Uterus (tissue), 3 donors: ENCODE measurements at regions not wholly inside any gene's neighbourhood (a gene's known extent, or its start where the extent isn't known, plus 50 kb on each side); places are given as distances from the start of the nearest gene placed in this dataset.

ENCODE experiments used
- DNase-seq, 2 donors: peaks; one replicate each; pipeline ENCODE4 v3.0.0-alpha.2; 2019 to 2020
- H3K27ac ChIP-seq, 2 donors: fragments of 200-600 bp; sonication (generic); 1 replicate in 1 of 2; 2 replicates in 1 of 2; pipeline ENCODE4 v1.5.1; 2016 to 2018
- H3K27me3 ChIP-seq, 2 donors: fragments of 200-600 bp; sonication (generic); one replicate each; pipeline ENCODE4 v1.5.1; 2018 to 2019; ENCODE audit warnings: control low read depth in 1 of 2
- H3K36me3 ChIP-seq, 2 donors: fragments of 200-600 bp; sonication (generic); one replicate each; pipeline ENCODE4 v1.5.1; 2019; ENCODE audit warnings: control low read depth in 1 of 2
- H3K4me1 ChIP-seq, 2 donors: fragments of 200-600 bp; sonication (generic); one replicate each; pipeline ENCODE4 v1.5.1; 2018 to 2019; ENCODE audit warnings: control low read depth in 1 of 2
- H3K4me3 ChIP-seq, 2 donors: fragments of 200-600 bp; sonication (generic); 1 replicate in 1 of 2; 2 replicates in 1 of 2; pipeline ENCODE4 v1.5.1; 2018 to 2019; ENCODE audit warnings: mild to moderate bottlenecking in 1 of 2
- H3K9me3 ChIP-seq, 2 donors: fragments of 200-600 bp; sonication (generic); one replicate each; pipeline ENCODE4 v1.5.1; 2019; ENCODE audit warnings: control low read depth in 1 of 2
- CTCF ChIP-seq, 4 experiments: fragments of 200-600 bp in 2 of 4; fragments of 450-650 bp in 2 of 4; sonication (generic) in 2 of 4; IDR thresholded peaks; one replicate each; pipeline ENCODE4 v1.5.1; 2016 to 2019; ENCODE audit warnings: antibody characterized with exemption in 4 of 4, mild to moderate bottlenecking in 2 of 4, moderate library complexity in 1 of 4
- POLR2A ChIP-seq, 2 donors: fragments of 450-650 bp; IDR thresholded peaks; one replicate each; pipeline ENCODE4 v1.6.1; 2016; ENCODE audit warnings: antibody characterized with exemption in 2 of 2, mild to moderate bottlenecking in 1 of 2, moderate library complexity in 1 of 2
- intact Hi-C: fragments of 100-400 bp; cut with DNase I; formaldehyde crosslinking; loops from one replicate; pipeline ENCODE4 v1.15.1; 2023; ENCODE audit warnings: low total_unique reads
- donor health status: DM: yes; HTN: yes; CAD: no.

GRCh38 chr2:77602771-77603170 lies 80.6 kb upstream of the LRRTM4 start:
- intact Hi-C loops = no loop called here
- Histone ChIP-seq H3K4me1 (no peaks in the 10 kb centered on the region), H3K9me3 (no peaks in the 10 kb centered on the region), H3K36me3 (no peaks in the 10 kb centered on the region), H3K27ac (no peak overlapping the region), H3K4me3 (no peak overlapping the region), H3K27me3 (no peaks in the 10 kb centered on the region)
- no peak for TF ChIP-seq POLR2A (IDR thresholded peaks at IDR 0.05)
- TF ChIP-seq CTCF (IDR thresholded peaks at IDR 0.05) = no peak
- DNase-seq = no peak

GRCh38 chr2:77604953-77605929 lies 83.1 kb upstream of the LRRTM4 start:
- intact Hi-C loops = no loop called here
- H3K4me3 ChIP-seq = no peak overlapping the region
- no peaks in the 10 kb centered on the region for H3K36me3 ChIP-seq
- H3K9me3 ChIP-seq = no peaks in the 10 kb centered on the region
- no peaks in the 10 kb centered on the region for H3K27me3 ChIP-seq
- no peak overlapping the region for H3K27ac ChIP-seq
- H3K4me1 ChIP-seq = no peaks in the 10 kb centered on the region
- TF ChIP-seq CTCF (IDR thresholded peaks at IDR 0.05) = no peak
- TF ChIP-seq POLR2A (IDR thresholded peaks at IDR 0.05) = no peak
- no peak for DNase-seq

- TF ChIP-seq POLR2A (IDR thresholded peaks at IDR 0.05) (no peak), CTCF (IDR thresholded peaks at IDR 0.05) (no peak)
These were observed 86.3 kb upstream of the LRRTM4 start for GRCh38 chr2:77608510-77608909.

GRCh38 chr2:77629539-77629938 lies 107.4 kb upstream of the LRRTM4 start:
- H3K4me3 ChIP-seq = no peak overlapping the region
- no peaks in the 10 kb centered on the region for H3K27me3 ChIP-seq
- intact Hi-C loops = no loop called here
- DNase-seq = no peak
- H3K4me1 ChIP-seq = no peaks in the 10 kb centered on the region
- no peak for TF ChIP-seq CTCF (IDR thresholded peaks at IDR 0.05)
- no peak for TF ChIP-seq POLR2A (IDR thresholded peaks at IDR 0.05)
- H3K36me3 ChIP-seq = no peaks in the 10 kb centered on the region
- H3K27ac ChIP-seq = no peak overlapping the region
- no peaks in the 10 kb centered on the region for H3K9me3 ChIP-seq

More at GRCh38 chr2:77608510-77608909, 86.3 kb upstream of the LRRTM4 start:
- Histone ChIP-seq H3K9me3 (no peaks in the 10 kb centered on the region), H3K36me3 (no peaks in the 10 kb centered on the region), H3K27me3 (no peaks in the 10 kb centered on the region), H3K27ac (no peak overlapping the region), H3K4me3 (no peak overlapping the region), H3K4me1 (no peaks in the 10 kb centered on the region)
- intact Hi-C loops = no loop called here
- no peak for DNase-seq

- no peak overlapping the region for H3K27ac ChIP-seq
- no peak overlapping the region for H3K4me3 ChIP-seq
- H3K36me3 ChIP-seq = no peaks in the 10 kb centered on the region
- H3K27me3 ChIP-seq = no peaks in the 10 kb centered on the region
- intact Hi-C loops = no loop called here
- no peak for DNase-seq
- TF ChIP-seq POLR2A (IDR thresholded peaks at IDR 0.05) (no peak), CTCF (IDR thresholded peaks at IDR 0.05) (no peak)
- no peaks in the 10 kb centered on the region for H3K4me1 ChIP-seq
- no peaks in the 10 kb centered on the region for H3K9me3 ChIP-seq
These were observed 108.8 kb upstream of the LRRTM4 start for GRCh38 chr2:77631007-77631406.
